ENCODE measurements at regions not wholly inside any gene's neighbourhood (a gene's known extent, or its start where the extent isn't known, plus 50 kb on each side); places are given as distances from the start of the nearest gene placed in this dataset.

- Histone ChIP-seq H3K27ac (ENCODE audit: low read depth, low read length) (no peak overlapping the region), H3K4me1 (ENCODE audit: control insufficient read depth, insufficient read depth, low read length) (no peaks in the 10 kb centered on the region), H3K27me3 (ENCODE audit: control insufficient read depth, insufficient read depth, low read length) (no peaks in the 10 kb centered on the region), H3K4me3 (ENCODE audit: low read length) (no peak overlapping the region), H3K36me3 (ENCODE audit: control insufficient read depth, insufficient read depth, low read length) (no peaks in the 10 kb centered on the region), H3K9ac (ENCODE audit: low read length) (no peak overlapping the region)
Measured at GRCh38 chr9:120338340-120338739, 241.6 kb downstream of the CDK5RAP2 start.

GRCh38 chr9:120337131-120337530, 242.8 kb downstream of the CDK5RAP2 start:
- Histone ChIP-seq H3K9ac (ENCODE audit: low read length) (no peak overlapping the region), H3K36me3 (ENCODE audit: control insufficient read depth, insufficient read depth, low read length) (no peaks in the 10 kb centered on the region), H3K4me3 (ENCODE audit: low read length) (no peak overlapping the region), H3K27ac (ENCODE audit: low read depth, low read length) (no peak overlapping the region), H3K27me3 (ENCODE audit: control insufficient read depth, insufficient read depth, low read length) (no peaks in the 10 kb centered on the region), H3K4me1 (ENCODE audit: control insufficient read depth, insufficient read depth, low read length) (no peaks in the 10 kb centered on the region)

GRCh38 chr9:120336753-120337090, 243.2 kb downstream of the CDK5RAP2 start:
- Histone ChIP-seq H3K4me1 (ENCODE audit: control insufficient read depth, insufficient read depth, low read length) (no peaks in the 10 kb centered on the region), H3K27me3 (ENCODE audit: control insufficient read depth, insufficient read depth, low read length) (no peaks in the 10 kb centered on the region), H3K9ac (ENCODE audit: low read length) (no peak overlapping the region), H3K27ac (ENCODE audit: low read depth, low read length) (no peak overlapping the region), H3K36me3 (ENCODE audit: control insufficient read depth, insufficient read depth, low read length) (no peaks in the 10 kb centered on the region), H3K4me3 (ENCODE audit: low read length) (no peak overlapping the region)

- H3K36me3 ChIP-seq (ENCODE audit: control insufficient read depth, insufficient read depth, low read length): no peaks in the 10 kb centered on the region
- H3K4me1 ChIP-seq (ENCODE audit: control insufficient read depth, insufficient read depth, low read length): no peaks in the 10 kb centered on the region
- H3K27me3 ChIP-seq (ENCODE audit: control insufficient read depth, insufficient read depth, low read length): no peaks in the 10 kb centered on the region
- no peak overlapping the region for H3K4me3 ChIP-seq (ENCODE audit: low read length)
- no peak overlapping the region for H3K27ac ChIP-seq (ENCODE audit: low read depth, low read length)
- no peak overlapping the region for H3K9ac ChIP-seq (ENCODE audit: low read length)
Measured at GRCh38 chr9:120336021-120336752, 243.8 kb downstream of the CDK5RAP2 start.

GRCh38 chr9:120331913-120332312, 248.1 kb downstream of the CDK5RAP2 start:
- Histone ChIP-seq H3K4me1 (ENCODE audit: control insufficient read depth, insufficient read depth, low read length) (no peaks in the 10 kb centered on the region), H3K9ac (ENCODE audit: low read length) (no peak overlapping the region), H3K27me3 (ENCODE audit: control insufficient read depth, insufficient read depth, low read length) (no peaks in the 10 kb centered on the region), H3K27ac (ENCODE audit: low read depth, low read length) (no peak overlapping the region), H3K4me3 (ENCODE audit: low read length) (no peak overlapping the region), H3K36me3 (ENCODE audit: control insufficient read depth, insufficient read depth, low read length) (no peaks in the 10 kb centered on the region)

DNA sequence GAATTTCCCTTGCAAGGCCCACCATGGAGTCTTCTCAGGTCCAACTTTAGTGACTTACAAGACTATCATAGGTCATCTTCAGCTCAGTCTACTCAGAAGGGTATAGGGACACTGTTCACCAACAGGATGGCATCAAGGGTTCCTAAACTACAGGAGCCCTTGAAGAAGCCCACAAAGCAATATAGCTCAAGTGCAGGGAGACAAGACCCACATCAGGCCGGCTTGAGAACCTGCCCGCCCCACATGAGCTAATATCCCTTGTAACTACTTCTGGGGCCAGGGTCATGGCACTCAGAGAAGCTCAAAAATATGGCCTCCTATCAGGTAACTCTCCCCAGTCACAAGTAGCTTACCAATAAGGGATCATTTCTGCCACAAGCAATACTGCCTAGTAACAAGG, 249.9 kb downstream of the CDK5RAP2 start:
- Histone ChIP-seq H3K9ac (ENCODE audit: low read length) (no peak overlapping the region), H3K4me1 (ENCODE audit: control insufficient read depth, insufficient read depth, low read length) (no peaks in the 10 kb centered on the region), H3K27ac (ENCODE audit: low read depth, low read length) (no peak overlapping the region), H3K4me3 (ENCODE audit: low read length) (no peak overlapping the region), H3K27me3 (ENCODE audit: control insufficient read depth, insufficient read depth, low read length) (no peaks in the 10 kb centered on the region), H3K36me3 (ENCODE audit: control insufficient read depth, insufficient read depth, low read length) (no peaks in the 10 kb centered on the region)

GRCh38 chr9:120327322-120327721, 252.6 kb downstream of the CDK5RAP2 start:
- Histone ChIP-seq H3K36me3 (ENCODE audit: control insufficient read depth, insufficient read depth, low read length) (no peaks in the 10 kb centered on the region), H3K4me1 (ENCODE audit: control insufficient read depth, insufficient read depth, low read length) (no peaks in the 10 kb centered on the region), H3K4me3 (ENCODE audit: low read length) (no peak overlapping the region), H3K27me3 (ENCODE audit: control insufficient read depth, insufficient read depth, low read length) (no peaks in the 10 kb centered on the region), H3K9ac (ENCODE audit: low read length) (no peak overlapping the region), H3K27ac (ENCODE audit: low read depth, low read length) (no peak overlapping the region)

- Histone ChIP-seq H3K27me3 (ENCODE audit: control insufficient read depth, insufficient read depth, low read length) (no peaks in the 10 kb centered on the region), H3K4me1 (ENCODE audit: control insufficient read depth, insufficient read depth, low read length) (no peaks in the 10 kb centered on the region), H3K4me3 (ENCODE audit: low read length) (no peak overlapping the region), H3K27ac (ENCODE audit: low read depth, low read length) (no peak overlapping the region), H3K36me3 (ENCODE audit: control insufficient read depth, insufficient read depth, low read length) (no peaks in the 10 kb centered on the region), H3K9ac (ENCODE audit: low read length) (no peak overlapping the region)
Measured at GRCh38 chr9:120326049-120326693, 253.8 kb downstream of the CDK5RAP2 start.

- Histone ChIP-seq H3K9ac (ENCODE audit: low read length) (no peak overlapping the region), H3K4me3 (ENCODE audit: low read length) (no peak overlapping the region), H3K36me3 (ENCODE audit: control insufficient read depth, insufficient read depth, low read length) (no peaks in the 10 kb centered on the region), H3K27ac (ENCODE audit: low read depth, low read length) (no peak overlapping the region), H3K4me1 (ENCODE audit: control insufficient read depth, insufficient read depth, low read length) (no peaks in the 10 kb centered on the region), H3K27me3 (ENCODE audit: control insufficient read depth, insufficient read depth, low read length) (no peaks in the 10 kb centered on the region)
Measured at GRCh38 chr9:120324996-120325642, 254.8 kb downstream of the CDK5RAP2 start.

- no peak overlapping the region for H3K27ac ChIP-seq (ENCODE audit: low read depth, low read length)
- no peaks in the 10 kb centered on the region for H3K27me3 ChIP-seq (ENCODE audit: control insufficient read depth, insufficient read depth, low read length)
- no peaks in the 10 kb centered on the region for H3K36me3 ChIP-seq (ENCODE audit: control insufficient read depth, insufficient read depth, low read length)
- H3K4me3 ChIP-seq (ENCODE audit: low read length): no peak overlapping the region
- H3K9ac ChIP-seq (ENCODE audit: low read length): no peak overlapping the region
- H3K4me1 ChIP-seq (ENCODE audit: control insufficient read depth, insufficient read depth, low read length): no peaks in the 10 kb centered on the region
Measured at GRCh38 chr9:120324461-120324860, 255.5 kb downstream of the CDK5RAP2 start.

DNA sequence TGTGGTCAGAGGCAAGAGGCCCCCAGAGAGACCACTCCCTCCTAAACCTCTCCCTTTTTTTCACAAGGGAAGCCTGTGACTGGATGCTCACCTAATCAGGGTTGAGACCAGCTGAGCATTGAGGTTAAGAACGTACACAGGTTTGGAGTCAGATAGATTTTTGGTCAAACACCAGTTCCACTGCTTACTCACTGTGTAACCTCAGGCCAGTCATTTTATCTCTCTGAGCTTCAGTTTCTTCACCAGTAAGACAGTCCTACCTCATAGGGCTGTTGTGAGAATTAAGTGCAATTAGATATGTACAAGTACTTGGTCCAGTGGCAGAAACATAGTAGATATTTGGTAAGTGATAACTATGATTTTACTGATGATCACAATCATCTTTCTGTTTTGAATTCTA, 256.8 kb downstream of the CDK5RAP2 start:
- H3K4me3 ChIP-seq (ENCODE audit: low read length): no peak overlapping the region
- H3K4me1 ChIP-seq (ENCODE audit: control insufficient read depth, insufficient read depth, low read length): no peaks in the 10 kb centered on the region
- no peak overlapping the region for H3K27ac ChIP-seq (ENCODE audit: low read depth, low read length)
- no peaks in the 10 kb centered on the region for H3K36me3 ChIP-seq (ENCODE audit: control insufficient read depth, insufficient read depth, low read length)
- no peaks in the 10 kb centered on the region for H3K27me3 ChIP-seq (ENCODE audit: control insufficient read depth, insufficient read depth, low read length)
- H3K9ac ChIP-seq (ENCODE audit: low read length): no peak overlapping the region

GRCh38 chr9:120319452-120319851, 260.5 kb downstream of the CDK5RAP2 start:
- Histone ChIP-seq H3K4me3 (ENCODE audit: low read length) (no peak overlapping the region), H3K27ac (ENCODE audit: low read depth, low read length) (no peak overlapping the region), H3K27me3 (ENCODE audit: control insufficient read depth, insufficient read depth, low read length) (no peaks in the 10 kb centered on the region), H3K36me3 (ENCODE audit: control insufficient read depth, insufficient read depth, low read length) (no peaks in the 10 kb centered on the region), H3K9ac (ENCODE audit: low read length) (no peak overlapping the region), H3K4me1 (ENCODE audit: control insufficient read depth, insufficient read depth, low read length) (no peaks in the 10 kb centered on the region)

GRCh38 chr9:120315154-120315553, 264.8 kb downstream of the CDK5RAP2 start:
- H3K36me3 ChIP-seq (ENCODE audit: control insufficient read depth, insufficient read depth, low read length): no peaks in the 10 kb centered on the region
- no peaks in the 10 kb centered on the region for H3K27me3 ChIP-seq (ENCODE audit: control insufficient read depth, insufficient read depth, low read length)
- H3K27ac ChIP-seq (ENCODE audit: low read depth, low read length): no peak overlapping the region
- H3K4me1 ChIP-seq (ENCODE audit: control insufficient read depth, insufficient read depth, low read length): no peaks in the 10 kb centered on the region
- no peak overlapping the region for H3K9ac ChIP-seq (ENCODE audit: low read length)
- no peak overlapping the region for H3K4me3 ChIP-seq (ENCODE audit: low read length)
